Calu3 (cell line): ENCODE measurements at regions not wholly inside any gene's neighbourhood (a gene's known extent, or its start where the extent isn't known, plus 50 kb on each side); places are given as distances from the start of the nearest gene placed in this dataset.

ENCODE experiments used
- BruUV-seq: library from RNA; stranded (reverse); fragments of 400-500 nt; replicated peaks from 2 replicates; lab custom pipeline; 2021; lab: Mats Ljungman, UMichigan
- CTCF ChIA-PET: fragments of 300-600 bp; sonication (Branson Sonifier 250); formaldehyde crosslinking; loops from one replicate; lab custom pipeline; 2022; ENCODE audit warnings: antibody characterized with exemption; lab: Charles Lee
- DNase-seq: peaks from one replicate; pipeline ENCODE4 v3.0.0; 2022
- H3K27ac Mint-ChIP-seq: one replicate; pipeline ENCODE4 v1.8.0; 2022; ENCODE audit warnings: mixed read lengths; ENCODE audit not compliant: unreplicated experiment
- H3K27me3 Mint-ChIP-seq: one replicate; pipeline ENCODE4 v1.8.0; 2022; ENCODE audit warnings: mixed read lengths; ENCODE audit not compliant: unreplicated experiment
- H3K36me3 Mint-ChIP-seq: one replicate; pipeline ENCODE4 v1.8.0; 2022; ENCODE audit warnings: mild to moderate bottlenecking, moderate library complexity, mixed read lengths; ENCODE audit not compliant: insufficient read depth, unreplicated experiment
- H3K4me1 Mint-ChIP-seq: one replicate; pipeline ENCODE4 v1.8.0; 2022; ENCODE audit warnings: mild to moderate bottlenecking, low read depth, mixed read lengths; ENCODE audit not compliant: unreplicated experiment
- H3K4me3 Mint-ChIP-seq: one replicate; pipeline ENCODE4 v1.8.0; 2022; ENCODE audit warnings: mild to moderate bottlenecking, low read depth, moderate library complexity, mixed read lengths; ENCODE audit not compliant: unreplicated experiment
- H3K9me3 Mint-ChIP-seq: one replicate; pipeline ENCODE4 v1.8.0; 2022; ENCODE audit warnings: low read depth, mixed read lengths; ENCODE audit not compliant: unreplicated experiment
- intact Hi-C: fragments of 100-400 bp; cut with micrococcal nuclease; formaldehyde crosslinking; loops from one replicate; pipeline ENCODE4 v1.10.0; 2022; ENCODE audit not compliant: unreplicated experiment
- TF ChIP-seq, protein P1 (sequence below): fragments of 200-600 bp; IDR thresholded peaks from one replicate; pipeline ENCODE4 v1.8.0; 2022; ENCODE audit warnings: antibody characterized with exemption; ENCODE audit not compliant: unreplicated experiment

DNA sequence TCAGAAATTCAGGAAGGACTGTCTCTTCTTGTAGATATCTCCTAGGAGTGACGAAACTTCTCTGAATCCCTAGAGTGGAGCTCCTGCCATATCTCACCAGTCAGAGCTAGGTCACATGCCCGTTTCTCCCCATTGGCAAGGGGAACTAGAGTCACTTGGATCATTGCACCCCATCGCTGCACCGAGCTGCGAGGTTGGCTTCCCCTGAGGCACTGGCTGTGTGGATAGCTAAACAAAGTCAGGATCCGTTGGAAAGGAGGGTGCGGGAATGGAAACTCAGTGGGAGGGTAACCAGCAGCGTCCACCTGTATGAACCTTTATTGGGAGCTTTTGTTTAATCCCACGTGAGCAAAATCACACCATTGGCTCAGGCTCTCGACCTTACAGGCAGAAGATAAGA lies 283.8 kb downstream of the BRD1 start:
- Mint-ChIP-seq H3K36me3 (no peaks in the 10 kb centered on the region), H3K27ac (no peak overlapping the region), H3K4me3 (no peak overlapping the region), H3K4me1 (peaks cover 7% of the 10 kb centered on the region), H3K9me3 (no peaks in the 10 kb centered on the region), H3K27me3 (no peaks in the 10 kb centered on the region)
- CTCF ChIA-PET, result no interaction called here
- intact Hi-C loops, result no loop called here
- no TSS peak for BruUV-seq
- TF ChIP-seq, protein P1, sequence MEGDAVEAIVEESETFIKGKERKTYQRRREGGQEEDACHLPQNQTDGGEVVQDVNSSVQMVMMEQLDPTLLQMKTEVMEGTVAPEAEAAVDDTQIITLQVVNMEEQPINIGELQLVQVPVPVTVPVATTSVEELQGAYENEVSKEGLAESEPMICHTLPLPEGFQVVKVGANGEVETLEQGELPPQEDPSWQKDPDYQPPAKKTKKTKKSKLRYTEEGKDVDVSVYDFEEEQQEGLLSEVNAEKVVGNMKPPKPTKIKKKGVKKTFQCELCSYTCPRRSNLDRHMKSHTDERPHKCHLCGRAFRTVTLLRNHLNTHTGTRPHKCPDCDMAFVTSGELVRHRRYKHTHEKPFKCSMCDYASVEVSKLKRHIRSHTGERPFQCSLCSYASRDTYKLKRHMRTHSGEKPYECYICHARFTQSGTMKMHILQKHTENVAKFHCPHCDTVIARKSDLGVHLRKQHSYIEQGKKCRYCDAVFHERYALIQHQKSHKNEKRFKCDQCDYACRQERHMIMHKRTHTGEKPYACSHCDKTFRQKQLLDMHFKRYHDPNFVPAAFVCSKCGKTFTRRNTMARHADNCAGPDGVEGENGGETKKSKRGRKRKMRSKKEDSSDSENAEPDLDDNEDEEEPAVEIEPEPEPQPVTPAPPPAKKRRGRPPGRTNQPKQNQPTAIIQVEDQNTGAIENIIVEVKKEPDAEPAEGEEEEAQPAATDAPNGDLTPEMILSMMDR, result no peak
- no peak for DNase-seq

DNA sequence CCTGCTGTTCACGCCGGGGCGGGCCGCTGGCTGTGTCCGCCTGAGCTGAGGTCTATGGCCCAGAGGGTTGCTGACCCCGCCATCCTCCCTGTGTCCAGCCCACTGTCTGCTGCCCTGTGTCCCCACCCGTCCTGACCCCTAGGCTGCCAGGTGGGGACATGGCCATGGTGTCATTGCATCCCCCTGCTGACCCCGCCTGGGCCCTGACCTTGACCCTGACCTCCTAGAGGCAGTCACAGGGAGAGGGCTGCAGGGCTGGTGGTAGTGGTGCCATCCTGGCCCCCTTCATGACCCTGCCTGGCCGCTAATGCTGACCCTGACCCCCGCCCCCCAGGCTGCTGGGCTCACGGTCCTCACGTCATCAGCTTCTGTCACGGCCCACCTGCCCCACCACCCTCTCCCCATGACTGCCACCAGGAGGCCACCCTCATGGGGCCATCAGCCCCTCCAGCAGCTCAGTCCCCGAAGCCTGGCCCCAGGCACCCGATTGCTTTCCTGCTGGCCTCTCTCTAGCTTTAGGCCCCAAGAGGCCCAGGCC lies 285.9 kb downstream of the BRD1 start:
- H3K36me3 Mint-ChIP-seq, result no peaks in the 10 kb centered on the region
- H3K4me3 Mint-ChIP-seq, result no peak overlapping the region
- intact Hi-C loops, result no loop called here
- DNase-seq, result no peak
- no peaks in the 10 kb centered on the region for H3K4me1 Mint-ChIP-seq
- CTCF ChIA-PET, result interaction anchor here (0.7 to 1.2 kb wide), 2 partner anchors 10 to 27 kb away, joined by 3 to 4 read pairs; no protein-coding TSS in a partner anchor
- no TSS peak for BruUV-seq
- no peak overlapping the region for H3K27ac Mint-ChIP-seq
- no peaks in the 10 kb centered on the region for H3K27me3 Mint-ChIP-seq
- TF ChIP-seq, protein P1, result no peak
- no peaks in the 10 kb centered on the region for H3K9me3 Mint-ChIP-seq

DNA sequence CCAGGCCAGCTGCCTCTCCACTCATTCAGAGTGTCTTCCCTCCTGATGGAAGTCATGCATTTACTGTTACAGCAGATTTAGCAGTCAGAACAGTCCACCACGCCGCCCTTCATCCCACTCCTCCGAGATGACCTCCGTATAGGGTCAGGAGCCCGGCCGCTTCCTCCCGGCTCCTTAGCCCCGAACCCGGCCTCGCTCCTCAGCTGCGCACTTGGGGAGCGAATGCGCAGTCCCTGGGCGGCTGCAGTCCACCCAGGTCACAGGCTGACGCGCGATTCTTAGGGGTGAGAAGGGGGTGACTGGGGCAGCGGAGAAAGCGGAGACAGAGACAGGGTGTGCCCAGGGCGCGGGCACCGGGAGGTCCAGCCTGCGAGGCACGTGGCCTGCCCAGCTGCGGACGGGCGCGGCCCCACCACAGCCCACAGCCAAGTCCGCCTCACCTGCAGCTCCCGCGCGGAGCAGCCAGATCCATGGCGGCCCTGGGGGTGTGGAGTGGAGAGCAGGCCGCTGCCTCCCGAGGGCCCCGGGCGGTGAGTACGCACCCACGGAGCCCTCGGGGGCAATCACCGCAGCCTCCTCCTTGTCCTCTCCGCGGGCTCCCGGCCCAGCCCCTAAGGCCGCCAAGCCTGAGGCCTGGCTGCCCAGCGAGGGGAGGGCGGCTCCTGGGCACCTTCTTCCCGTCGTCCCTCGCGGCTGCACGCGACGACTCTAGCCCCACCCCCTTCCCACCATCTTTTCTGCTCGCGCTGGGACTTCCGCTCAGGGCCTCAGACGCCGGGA lies 286.6 kb downstream of the BRD1 start:
- Mint-ChIP-seq H3K4me3 (no peak overlapping the region), H3K36me3 (no peaks in the 10 kb centered on the region), H3K4me1 (no peaks in the 10 kb centered on the region), H3K27ac (no peak overlapping the region), H3K9me3 (no peaks in the 10 kb centered on the region), H3K27me3 (no peaks in the 10 kb centered on the region)
- TF ChIP-seq, protein P1, result no peak
- no peak for DNase-seq
- BruUV-seq, result no TSS peak
- intact Hi-C loops, result no loop called here
- CTCF ChIA-PET, result no interaction called here

DNA sequence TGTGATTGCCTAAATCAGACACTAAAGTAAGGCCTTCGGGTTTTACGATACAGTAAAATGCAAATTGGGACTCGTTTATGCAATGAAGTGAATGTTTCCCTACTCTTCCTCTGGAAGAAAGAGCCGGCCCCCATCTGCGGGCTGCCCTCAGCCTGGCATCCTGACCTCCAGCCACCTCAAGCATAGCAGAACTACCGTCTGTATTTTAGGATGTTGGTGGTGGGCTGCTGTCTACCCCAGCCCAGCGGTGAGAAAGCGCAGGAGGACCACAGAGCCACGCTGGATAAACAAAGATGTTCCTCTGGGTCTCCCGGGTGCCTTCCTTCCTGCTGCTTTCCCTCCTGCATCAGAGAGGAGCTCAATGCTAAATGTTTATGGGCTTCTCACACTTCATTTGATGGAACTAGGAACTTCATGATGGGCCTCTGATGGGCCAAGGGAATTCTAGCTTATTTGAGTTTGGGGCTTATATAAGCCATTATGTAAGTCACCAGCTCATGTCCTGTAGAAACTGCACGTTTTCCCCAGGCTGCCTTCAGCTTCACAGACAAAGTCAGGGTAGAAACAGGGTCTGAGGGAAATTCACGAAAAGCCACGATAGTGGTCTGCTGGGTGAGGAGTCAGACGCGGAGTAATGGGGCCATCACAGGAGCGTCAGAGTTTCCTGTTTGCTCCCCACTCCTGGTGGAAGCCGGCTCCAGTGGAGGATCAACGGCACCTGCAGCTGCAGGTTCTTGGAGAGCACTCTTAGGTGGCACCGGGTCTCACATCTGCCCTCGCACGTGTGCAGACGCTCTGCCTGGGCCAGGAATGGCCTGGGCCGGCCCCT lies 287.4 kb downstream of the BRD1 start:
- no peak for DNase-seq
- Mint-ChIP-seq H3K4me1 (no peaks in the 10 kb centered on the region), H3K27me3 (peaks cover 8% of the 10 kb centered on the region), H3K36me3 (no peaks in the 10 kb centered on the region), H3K4me3 (no peak overlapping the region), H3K9me3 (no peaks in the 10 kb centered on the region), H3K27ac (no peak overlapping the region)
- CTCF ChIA-PET, result no interaction called here
- TF ChIP-seq, protein P1, result no peak
- intact Hi-C loops, result no loop called here
- BruUV-seq, result no TSS peak
